Gastrocnemius medialis (tissue), 4 donors: ENCODE measurements at regions not wholly inside any gene's neighbourhood (a gene's known extent, or its start where the extent isn't known, plus 50 kb on each side); places are given as distances from the start of the nearest gene placed in this dataset.
"Not testable (repeated sequence)": the region's sequence is repeated elsewhere in the genome, so short reads cannot be mapped to it uniquely, and the experiment has no call there.

ENCODE experiments used
- ATAC-seq, 2 donors: fragments of 150-250 bp; one replicate each; pipeline ENCODE4 v1.9.1; 2016
- DNase-seq, 2 donors: peaks; one replicate each; pipeline ENCODE4 v3.0.0-alpha.2; 2019
- H3K27ac ChIP-seq, 4 donors: fragments of 200-600 bp; sonication (generic); 1 replicate in 1 of 4; 2 replicates in 3 of 4; pipeline ENCODE4 v1.5.1; 2016 to 2018; ENCODE audit warnings: mild to moderate bottlenecking in 2 of 4, moderate library complexity in 1 of 4
- H3K27me3 ChIP-seq, 3 donors: fragments of 200-600 bp; sonication (generic) in 2 of 3; 1 replicate in 1 of 3; 2 replicates in 2 of 3; pipeline versions ENCODE4 v1.5.1 to v1.6.0; 2016 to 2019; ENCODE audit warnings: mild to moderate bottlenecking in 1 of 3, moderate library complexity in 1 of 3
- H3K36me3 ChIP-seq, 2 donors: fragments of 200-600 bp; sonication (generic) in 1 of 2; one replicate each; pipeline ENCODE4 v1.5.1; 2017 to 2018
- H3K4me1 ChIP-seq, 2 donors: fragments of 200-600 bp; sonication (generic) in 1 of 2; one replicate each; pipeline ENCODE4 v1.5.1; 2016 to 2017; ENCODE audit warnings: mild to moderate bottlenecking in 2 of 2
- H3K4me3 ChIP-seq, 4 donors: fragments of 200-600 bp; sonication (generic) in 3 of 4; 1 replicate in 1 of 4; 2 replicates in 3 of 4; pipeline ENCODE4 v1.5.1; 2016 to 2019; ENCODE audit warnings: mild to moderate bottlenecking in 2 of 4
- H3K9me3 ChIP-seq, 3 donors: fragments of 200-600 bp; sonication (generic) in 2 of 3; 1 replicate in 1 of 3; 2 replicates in 2 of 3; pipeline ENCODE4 v1.5.1; 2016 to 2019
- CTCF ChIP-seq, 5 experiments: fragments of 450-650 bp in 3 of 5; fragments of 200-600 bp in 2 of 5; sonication (generic) in 2 of 5; IDR thresholded peaks in 4 of 5; conservative IDR thresholded peaks in 1 of 5; 1 replicate in 4 of 5; 2 replicates in 1 of 5; pipeline ENCODE4 v1.5.1; 2016 to 2019; ENCODE audit warnings: antibody characterized with exemption in 5 of 5, mild to moderate bottlenecking in 3 of 5, moderate library complexity in 3 of 5
- POLR2A ChIP-seq, 2 donors: fragments of 450-650 bp; IDR thresholded peaks; one replicate each; pipeline ENCODE4 v1.6.1; 2017; ENCODE audit warnings: antibody characterized with exemption in 2 of 2, mild to moderate bottlenecking in 2 of 2, moderate library complexity in 2 of 2
- in situ Hi-C, 4 donors: fragments of 200-750 bp; cut with MboI; loops; one replicate each; pipeline versions ENCODE4 v1.15.0 to v1.8.0; 2017; ENCODE audit warnings: low sequenced_read_pairs in 4 of 4
- intact Hi-C: fragments of 100-400 bp; cut with DNase I; formaldehyde crosslinking; loops from one replicate; pipeline ENCODE4 v1.15.1; 2023; ENCODE audit warnings: low total_unique reads

GRCh38 chr5:114729986-114730385 lies 368.1 kb downstream of the KCNN2 start:
- no peak overlapping the region for H3K27ac ChIP-seq
- intact Hi-C loops: no loop called here
- DNase-seq (no peak), ATAC-seq (no peak)
- H3K27me3 ChIP-seq: no peaks in the 10 kb centered on the region
- in situ Hi-C loops: no loop called here
- TF ChIP-seq CTCF (IDR thresholded peaks at IDR 0.05 in 4 of 5, conservative IDR thresholded peaks at IDR 0.05 in 1 of 5) (no peak), POLR2A (IDR thresholded peaks at IDR 0.05) (no peak)
- H3K4me1 ChIP-seq: no peaks in the 10 kb centered on the region
- no peaks in the 10 kb centered on the region for H3K36me3 ChIP-seq
- no peak overlapping the region for H3K4me3 ChIP-seq
- H3K9me3 ChIP-seq: no peaks in the 10 kb centered on the region

- H3K9me3 ChIP-seq: no peaks in the 10 kb centered on the region
- DNase-seq (no peak), ATAC-seq (no peak)
- intact Hi-C loops (no loop called here), in situ Hi-C loops (no loop called here)
- TF ChIP-seq CTCF (IDR thresholded peaks at IDR 0.05 in 4 of 5, conservative IDR thresholded peaks at IDR 0.05 in 1 of 5) (no peak), POLR2A (IDR thresholded peaks at IDR 0.05) (no peak)
- no peak overlapping the region for H3K4me3 ChIP-seq
- no peaks in the 10 kb centered on the region for H3K36me3 ChIP-seq
- H3K27ac ChIP-seq: no peak overlapping the region
- H3K4me1 ChIP-seq: no peaks in the 10 kb centered on the region
- H3K27me3 ChIP-seq: no peaks in the 10 kb centered on the region
Observed at GRCh38 chr5:114727358-114727757, 365.5 kb downstream of the KCNN2 start.

GRCh38 chr5:114726131-114726530 lies 364.3 kb downstream of the KCNN2 start:
- Histone ChIP-seq H3K4me1 (no peaks in the 10 kb centered on the region), H3K4me3 (no peak overlapping the region), H3K27ac (no peak overlapping the region), H3K9me3 (no peaks in the 10 kb centered on the region), H3K36me3 (no peaks in the 10 kb centered on the region), H3K27me3 (no peaks in the 10 kb centered on the region)
- DNase-seq (no peak), ATAC-seq (no peak)
- TF ChIP-seq CTCF (IDR thresholded peaks at IDR 0.05 in 4 of 5, conservative IDR thresholded peaks at IDR 0.05 in 1 of 5) (no peak), POLR2A (IDR thresholded peaks at IDR 0.05) (no peak)
- intact Hi-C loops: no loop called here
- in situ Hi-C loops: no loop called here

GRCh38 chr5:114719268-114719667 lies 357.4 kb downstream of the KCNN2 start:
- Histone ChIP-seq H3K4me3 (no peak overlapping the region), H3K36me3 (no peaks in the 10 kb centered on the region), H3K27me3 (no peaks in the 10 kb centered on the region), H3K27ac (no peak overlapping the region), H3K9me3 (peaks cover 0 to 6% (median 0%) of the 10 kb centered on the region in 3 donors), H3K4me1 (no peaks in the 10 kb centered on the region)
- DNase-seq (no peak), ATAC-seq (no peak)
- TF ChIP-seq CTCF (IDR thresholded peaks at IDR 0.05 in 4 of 5, conservative IDR thresholded peaks at IDR 0.05 in 1 of 5): no peak
- no peak for TF ChIP-seq POLR2A (IDR thresholded peaks at IDR 0.05)
- in situ Hi-C loops: no loop called here
- intact Hi-C loops: no loop called here

GRCh38 chr5:114716955-114717354 lies 355.1 kb downstream of the KCNN2 start:
- Histone ChIP-seq H3K4me3 (no peak overlapping the region), H3K4me1 (no peaks in the 10 kb centered on the region), H3K27me3 (no peaks in the 10 kb centered on the region), H3K9me3 (peaks cover 0 to 6% (median 0%) of the 10 kb centered on the region in 3 donors), H3K36me3 (no peaks in the 10 kb centered on the region), H3K27ac (no peak overlapping the region)
- ATAC-seq: no peak
- DNase-seq: no peak
- intact Hi-C loops: no loop called here
- in situ Hi-C loops: no loop called here
- TF ChIP-seq CTCF (IDR thresholded peaks at IDR 0.05 in 4 of 5, conservative IDR thresholded peaks at IDR 0.05 in 1 of 5) (no peak), POLR2A (IDR thresholded peaks at IDR 0.05) (no peak)

- intact Hi-C loops, ATAC-seq, in situ Hi-C loops, H3K27ac ChIP-seq, H3K4me3 ChIP-seq, H3K4me1 ChIP-seq, DNase-seq, H3K36me3 ChIP-seq, H3K9me3 ChIP-seq, H3K27me3 ChIP-seq: not testable (repeated sequence)
Observed at GRCh38 chr5:114704225-114704893, 342.5 kb downstream of the KCNN2 start.
